AG10803 (cell line): ENCODE measurements at regions not wholly inside any gene's neighbourhood (a gene's known extent, or its start where the extent isn't known, plus 50 kb on each side); places are given as distances from the start of the nearest gene placed in this dataset.

Experiments
- DNase-seq: peaks from one replicate; pipeline ENCODE4 v3.0.0; 2010; ENCODE audit warnings: low read depth
- H3K4me3 ChIP-seq: 2 replicates; pipeline ENCODE4 v1.5.1; 2011; ENCODE audit warnings: mild to moderate bottlenecking, low read length, control low read depth
- TF ChIP-seq, protein P1 (sequence below): conservative IDR thresholded peaks from 2 replicates; pipeline ENCODE4 v1.5.1; 2011; ENCODE audit warnings: mild to moderate bottlenecking, low read length, control low read depth, inconsistent platforms

DNA sequence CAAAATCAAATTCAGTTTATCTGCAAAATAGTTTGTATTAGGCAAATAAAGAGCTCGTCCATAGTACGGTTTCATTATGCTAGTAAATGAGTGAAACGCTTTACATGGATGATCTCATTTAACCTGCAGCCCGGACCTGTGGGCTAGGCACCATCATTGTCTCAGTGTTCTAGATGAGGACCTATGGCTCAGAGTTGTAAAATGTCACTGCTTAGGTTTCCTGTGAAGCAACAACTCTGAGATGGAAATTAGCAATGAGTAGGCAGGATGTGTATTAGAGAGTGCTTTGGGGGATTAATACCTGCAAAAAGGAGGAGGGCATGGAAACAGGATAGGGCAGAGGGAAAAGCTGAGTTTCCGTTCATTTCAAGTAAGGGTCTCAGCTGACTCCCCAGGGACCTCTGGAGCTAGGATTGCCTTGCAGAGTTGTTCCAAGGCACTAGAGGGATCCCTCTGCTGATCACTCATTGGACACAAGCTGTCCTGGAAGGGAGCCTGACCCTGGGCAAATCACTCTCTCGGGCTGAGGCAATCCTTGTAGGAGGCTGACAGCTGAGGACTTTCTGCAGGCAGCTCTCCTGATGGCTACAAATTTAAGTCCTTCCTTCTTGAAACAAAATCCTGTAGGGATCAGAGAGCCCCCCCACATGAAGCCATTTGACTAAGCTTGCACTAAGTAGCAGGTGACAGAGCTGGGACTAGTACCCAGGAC lies 58.8 kb upstream of the SIX2 start:
- TF ChIP-seq, protein P1, sequence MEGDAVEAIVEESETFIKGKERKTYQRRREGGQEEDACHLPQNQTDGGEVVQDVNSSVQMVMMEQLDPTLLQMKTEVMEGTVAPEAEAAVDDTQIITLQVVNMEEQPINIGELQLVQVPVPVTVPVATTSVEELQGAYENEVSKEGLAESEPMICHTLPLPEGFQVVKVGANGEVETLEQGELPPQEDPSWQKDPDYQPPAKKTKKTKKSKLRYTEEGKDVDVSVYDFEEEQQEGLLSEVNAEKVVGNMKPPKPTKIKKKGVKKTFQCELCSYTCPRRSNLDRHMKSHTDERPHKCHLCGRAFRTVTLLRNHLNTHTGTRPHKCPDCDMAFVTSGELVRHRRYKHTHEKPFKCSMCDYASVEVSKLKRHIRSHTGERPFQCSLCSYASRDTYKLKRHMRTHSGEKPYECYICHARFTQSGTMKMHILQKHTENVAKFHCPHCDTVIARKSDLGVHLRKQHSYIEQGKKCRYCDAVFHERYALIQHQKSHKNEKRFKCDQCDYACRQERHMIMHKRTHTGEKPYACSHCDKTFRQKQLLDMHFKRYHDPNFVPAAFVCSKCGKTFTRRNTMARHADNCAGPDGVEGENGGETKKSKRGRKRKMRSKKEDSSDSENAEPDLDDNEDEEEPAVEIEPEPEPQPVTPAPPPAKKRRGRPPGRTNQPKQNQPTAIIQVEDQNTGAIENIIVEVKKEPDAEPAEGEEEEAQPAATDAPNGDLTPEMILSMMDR = peak; percentile 24
- peak; percentile 29 for DNase-seq

More for the DNA sequence above, 58.8 kb upstream of the SIX2 start:
- H3K4me3 ChIP-seq = no peak overlapping the region
